ENCODE measurements at regions not wholly inside any gene's neighbourhood (a gene's known extent, or its start where the extent isn't known, plus 50 kb on each side); places are given as distances from the start of the nearest gene placed in this dataset.

- TF ChIP-seq CTCF (IDR thresholded peaks at IDR 0.05 in 2 of 3, conservative IDR thresholded peaks at IDR 0.05 in 1 of 3; ENCODE audit: control insufficient read depth in 2 of 3, extremely low read depth in 1 of 3, insufficient read depth in 1 of 3, low read depth in 3 of 3, low read length in 3 of 3) = no peak
- no peak for TF ChIP-seq SMC3 (IDR thresholded peaks at IDR 0.05; ENCODE audit: borderline replicate concordance, low read length)
- no peak for TF ChIP-seq EP300 (IDR thresholded peaks at IDR 0.05; ENCODE audit: borderline replicate concordance in 1 of 2, control insufficient read depth in 1 of 2, low read depth in 2 of 2, low read length in 2 of 2)
- TF ChIP-seq ATF3 (IDR thresholded peaks at IDR 0.05; ENCODE audit: borderline replicate concordance, extremely low read depth, low read depth, low read length) = no peak
- no peak for TF ChIP-seq ZNF384 (IDR thresholded peaks at IDR 0.05; ENCODE audit: borderline replicate concordance, low read depth, low read length)
- TF ChIP-seq STAT1 (conservative IDR thresholded peaks at IDR 0.05) = no peak
- TF ChIP-seq ZBTB11 (CRISPR knock-in tag; IDR thresholded peaks at IDR 0.05) = no peak
- TF ChIP-seq RAD21 (IDR thresholded peaks at IDR 0.05; ENCODE audit: insufficient read depth, low read depth, low read length) = 0 out of 2 replicates have a peak, but pooled peaks have one; percentile 2
- no peak for TF ChIP-seq NFYA (IDR thresholded peaks at IDR 0.05; ENCODE audit: borderline replicate concordance, low read depth, low read length)
- peak; percentile 46; the same call in 1 of the 2 replicates for TF ChIP-seq GABPA (IDR thresholded peaks at IDR 0.05; ENCODE audit: low read depth)
- TF ChIP-seq EZH2 (IDR thresholded peaks at IDR 0.05; ENCODE audit: borderline replicate concordance, control insufficient read depth, low read depth, low read length) = no peak
- no peak for TF ChIP-seq MXI1 (IDR thresholded peaks at IDR 0.05; ENCODE audit: low read depth, low read length)
- TF ChIP-seq NFXL1 (IDR thresholded peaks at IDR 0.05; ENCODE audit: borderline replicate concordance) = no peak
- 0 out of 2 replicates have a peak, but pooled peaks have one; percentile 53 for TF ChIP-seq REST (IDR thresholded peaks at IDR 0.05; ENCODE audit: low read depth, low read length)
Measured at GRCh38 chr1:186618401-186619170, 61.6 kb downstream of the PTGS2 start.
